Activated T-cell treated with anti-CD3 and anti-CD28 coated beads, Interleukin-2, amount 50 U/mL, for 4 hours (primary cell): ENCODE measurements at regions not wholly inside any gene's neighbourhood (a gene's known extent, or its start where the extent isn't known, plus 50 kb on each side); places are given as distances from the start of the nearest gene placed in this dataset.
"Not testable (repeated sequence)": the region's sequence is repeated elsewhere in the genome, so short reads cannot be mapped to it uniquely, and the experiment has no call there.

Source experiments
- ATAC-seq, 2 donors: fragments of 200-7000 bp; cut with Tn5 transposase; one replicate each; pipeline ENCODE4 v1.10.0; 2021
- DNase-seq: peaks from one replicate; pipeline ENCODE4 v3.0.0-alpha.2; 2020
- H3K27me3 Mint-ChIP-seq: one replicate; pipeline ENCODE4 v1.8.0; 2021; ENCODE audit warnings: low read depth, mixed read lengths
- H3K36me3 Mint-ChIP-seq: one replicate; pipeline ENCODE4 v1.8.0; 2022; ENCODE audit warnings: mixed read lengths; ENCODE audit not compliant: insufficient read depth
- H3K4me1 Mint-ChIP-seq: one replicate; pipeline ENCODE4 v1.8.0; 2021; ENCODE audit warnings: low read depth, mixed read lengths
- H3K4me3 Mint-ChIP-seq: one replicate; pipeline ENCODE4 v1.8.0; 2021; ENCODE audit warnings: mild to moderate bottlenecking, moderate library complexity, mixed read lengths
- H3K9me3 Mint-ChIP-seq: one replicate; pipeline ENCODE4 v1.8.0; 2021; ENCODE audit warnings: mixed read lengths

- DNase-seq (no peak), ATAC-seq (no peak)
- H3K9me3 Mint-ChIP-seq: no peaks in the 10 kb centered on the region
- H3K4me1 Mint-ChIP-seq: no peaks in the 10 kb centered on the region
- H3K36me3 Mint-ChIP-seq: no peaks in the 10 kb centered on the region
- H3K27me3 Mint-ChIP-seq: peaks cover 3% of the 10 kb centered on the region
- H3K4me3 Mint-ChIP-seq: no peak overlapping the region
Measured at GRCh38 chr1:213417225-213417820, 366.3 kb downstream of the RPS6KC1 start.

- Mint-ChIP-seq H3K9me3 (no peaks in the 10 kb centered on the region), H3K4me3 (no peak overlapping the region), H3K27me3 (peaks cover 1% of the 10 kb centered on the region), H3K36me3 (no peaks in the 10 kb centered on the region), H3K4me1 (no peaks in the 10 kb centered on the region)
- DNase-seq: no peak
- no peak for ATAC-seq
Measured at GRCh38 chr1:213417846-213418245, 366.8 kb downstream of the RPS6KC1 start.

- ATAC-seq: no peak
- DNase-seq: no peak
- no peaks in the 10 kb centered on the region for H3K4me1 Mint-ChIP-seq
- no peaks in the 10 kb centered on the region for H3K9me3 Mint-ChIP-seq
- no peak overlapping the region for H3K4me3 Mint-ChIP-seq
- no peaks in the 10 kb centered on the region for H3K36me3 Mint-ChIP-seq
- no peaks in the 10 kb centered on the region for H3K27me3 Mint-ChIP-seq
Measured at GRCh38 chr1:213418268-213419071, 367.4 kb downstream of the RPS6KC1 start.

- Mint-ChIP-seq H3K27me3 (no peaks in the 10 kb centered on the region), H3K4me3 (no peak overlapping the region), H3K36me3 (no peaks in the 10 kb centered on the region), H3K9me3 (no peaks in the 10 kb centered on the region), H3K4me1 (no peaks in the 10 kb centered on the region)
- no peak for DNase-seq
- no peak for ATAC-seq
Measured at GRCh38 chr1:213419401-213420030, 368.5 kb downstream of the RPS6KC1 start.

GRCh38 chr1:213421178-213421577 is 370.1 kb downstream of the RPS6KC1 start:
- H3K27me3 Mint-ChIP-seq, H3K36me3 Mint-ChIP-seq, H3K9me3 Mint-ChIP-seq, DNase-seq, ATAC-seq, H3K4me1 Mint-ChIP-seq, H3K4me3 Mint-ChIP-seq: not testable (repeated sequence)

- no peaks in the 10 kb centered on the region for H3K36me3 Mint-ChIP-seq
- H3K4me3 Mint-ChIP-seq: no peak overlapping the region
- ATAC-seq: no peak
- DNase-seq: no peak
- H3K9me3 Mint-ChIP-seq: no peaks in the 10 kb centered on the region
- H3K4me1 Mint-ChIP-seq: no peaks in the 10 kb centered on the region
- H3K27me3 Mint-ChIP-seq: no peaks in the 10 kb centered on the region
Measured at GRCh38 chr1:213423041-213423440, 372.0 kb downstream of the RPS6KC1 start.

GRCh38 chr1:213423605-213424004 is 372.6 kb downstream of the RPS6KC1 start:
- H3K9me3 Mint-ChIP-seq: no peaks in the 10 kb centered on the region
- no peaks in the 10 kb centered on the region for H3K4me1 Mint-ChIP-seq
- DNase-seq: no peak
- no peaks in the 10 kb centered on the region for H3K27me3 Mint-ChIP-seq
- H3K4me3 Mint-ChIP-seq: no peak overlapping the region
- H3K36me3 Mint-ChIP-seq: no peaks in the 10 kb centered on the region
- no peak for ATAC-seq

- DNase-seq (no peak), ATAC-seq (no peak)
- H3K36me3 Mint-ChIP-seq: no peaks in the 10 kb centered on the region
Measured at GRCh38 chr1:213425376-213426030, 374.5 kb downstream of the RPS6KC1 start.

GRCh38 chr1:213429642-213430041 is 378.6 kb downstream of the RPS6KC1 start:
- no peaks in the 10 kb centered on the region for H3K9me3 Mint-ChIP-seq
- no peaks in the 10 kb centered on the region for H3K36me3 Mint-ChIP-seq
- H3K4me1 Mint-ChIP-seq: no peaks in the 10 kb centered on the region
- no peak overlapping the region for H3K4me3 Mint-ChIP-seq
- H3K27me3 Mint-ChIP-seq: peaks cover 1% of the 10 kb centered on the region
- DNase-seq (no peak), ATAC-seq (no peak)

More at GRCh38 chr1:213425376-213426030, 374.5 kb downstream of the RPS6KC1 start:
- H3K27me3 Mint-ChIP-seq: no peaks in the 10 kb centered on the region
- no peaks in the 10 kb centered on the region for H3K4me1 Mint-ChIP-seq
- H3K4me3 Mint-ChIP-seq: no peak overlapping the region
- no peaks in the 10 kb centered on the region for H3K9me3 Mint-ChIP-seq

GRCh38 chr1:213435715-213436114 is 384.7 kb downstream of the RPS6KC1 start:
- no peak overlapping the region for H3K4me3 Mint-ChIP-seq
- no peaks in the 10 kb centered on the region for H3K4me1 Mint-ChIP-seq
- H3K9me3 Mint-ChIP-seq: no peaks in the 10 kb centered on the region
- no peak for ATAC-seq
- no peaks in the 10 kb centered on the region for H3K36me3 Mint-ChIP-seq
- no peak for DNase-seq
- peaks cover 5% of the 10 kb centered on the region for H3K27me3 Mint-ChIP-seq

- H3K27me3 Mint-ChIP-seq: peaks cover 8% of the 10 kb centered on the region
- H3K9me3 Mint-ChIP-seq: no peaks in the 10 kb centered on the region
- H3K4me1 Mint-ChIP-seq: no peaks in the 10 kb centered on the region
- H3K4me3 Mint-ChIP-seq: no peak overlapping the region
- H3K36me3 Mint-ChIP-seq: no peaks in the 10 kb centered on the region
- ATAC-seq (no peak), DNase-seq (no peak)
Measured at GRCh38 chr1:213438339-213438738, 387.3 kb downstream of the RPS6KC1 start.

GRCh38 chr1:213439703-213440102 is 388.7 kb downstream of the RPS6KC1 start:
- Mint-ChIP-seq H3K36me3 (no peaks in the 10 kb centered on the region), H3K27me3 (peaks cover 9% of the 10 kb centered on the region), H3K4me1 (no peaks in the 10 kb centered on the region), H3K9me3 (no peaks in the 10 kb centered on the region), H3K4me3 (no peak overlapping the region)
- DNase-seq (no peak), ATAC-seq (no peak)

GRCh38 chr1:213440766-213441165 is 389.7 kb downstream of the RPS6KC1 start:
- no peak for DNase-seq
- Mint-ChIP-seq H3K36me3 (no peaks in the 10 kb centered on the region), H3K27me3 (peaks cover 9% of the 10 kb centered on the region), H3K4me1 (no peaks in the 10 kb centered on the region), H3K4me3 (no peak overlapping the region), H3K9me3 (no peaks in the 10 kb centered on the region)
- ATAC-seq: no peak

GRCh38 chr1:213443415-213443814 is 392.4 kb downstream of the RPS6KC1 start:
- Mint-ChIP-seq H3K9me3 (no peaks in the 10 kb centered on the region), H3K4me1 (no peaks in the 10 kb centered on the region), H3K27me3 (peaks cover 9% of the 10 kb centered on the region), H3K36me3 (no peaks in the 10 kb centered on the region), H3K4me3 (no peak overlapping the region)
- no peak for DNase-seq
- no peak for ATAC-seq
